IPS DF 6.9 (cell line): ENCODE measurements at regions not wholly inside any gene's neighbourhood (a gene's known extent, or its start where the extent isn't known, plus 50 kb on each side); places are given as distances from the start of the nearest gene placed in this dataset.

Experiments
- DNase-seq: peaks from one replicate; pipeline ENCODE4 v3.0.0-alpha.2; 2013; ENCODE audit warnings: low read depth, low spot score
- H3K27ac ChIP-seq: one replicate; pipeline ENCODE4 v1.5.1; 2013; ENCODE audit warnings: low read length, control low read depth
- H3K27me3 ChIP-seq: 2 replicates; pipeline ENCODE4 v1.6.1; 2013; ENCODE audit warnings: mild to moderate bottlenecking, low read length; ENCODE audit not compliant: control insufficient read depth, insufficient read depth
- H3K36me3 ChIP-seq: 2 replicates; pipeline ENCODE4 v1.6.1; 2013; ENCODE audit warnings: low read length; ENCODE audit not compliant: control insufficient read depth, insufficient read depth
- H3K4me1 ChIP-seq: 2 replicates; pipeline ENCODE4 v1.6.1; 2013; ENCODE audit warnings: low read length; ENCODE audit not compliant: control insufficient read depth, insufficient read depth
- H3K4me3 ChIP-seq: 2 replicates; pipeline ENCODE4 v1.5.1; 2013; ENCODE audit warnings: mild to moderate bottlenecking, low read length
- H3K9me3 ChIP-seq: 2 replicates; pipeline ENCODE4 v1.6.1; 2013; ENCODE audit warnings: low read length, inconsistent platforms; ENCODE audit not compliant: control insufficient read depth, insufficient read depth
- WGBS: extraction: QIAGEN DNeasy Blood & Tissue Kit; methylation state at CpG from one replicate; pipeline ENCODE4 v1.1.7; 2013; ENCODE audit warnings: mixed read lengths, missing lambda C conversion rate; ENCODE audit not compliant: insufficient read length, insufficient coverage; 5-methylcytosine and 5-hydroxymethylcytosine counted together

DNA sequence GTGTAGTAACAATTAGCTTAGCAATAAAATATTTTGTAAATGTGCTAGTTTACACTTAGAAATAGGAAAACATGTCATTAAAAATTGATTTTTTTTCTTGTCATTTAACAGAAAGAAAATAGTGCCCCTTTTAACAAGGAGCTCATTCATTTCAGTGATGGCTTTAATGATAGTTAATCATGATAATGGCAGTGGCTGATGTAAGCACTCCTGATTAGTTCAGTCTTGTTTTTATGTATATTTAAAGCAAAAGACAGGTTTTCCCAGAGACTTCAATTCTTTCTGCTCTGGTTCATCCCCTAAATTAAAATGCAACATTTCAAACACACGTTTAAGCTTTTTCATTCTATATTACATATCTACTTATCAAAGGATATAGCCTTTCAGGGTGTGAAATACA is 1039.5 kb upstream of the PCDH7 start:
- H3K36me3 ChIP-seq: no peaks in the 10 kb centered on the region
- no peaks in the 10 kb centered on the region for H3K4me1 ChIP-seq
- no peak for DNase-seq
- H3K27me3 ChIP-seq: no peaks in the 10 kb centered on the region
- H3K27ac ChIP-seq: no peak overlapping the region
- no CpG with 5 or more reads among the region's 1 CpG for WGBS
- no peaks in the 10 kb centered on the region for H3K9me3 ChIP-seq
- no peak overlapping the region for H3K4me3 ChIP-seq

DNA sequence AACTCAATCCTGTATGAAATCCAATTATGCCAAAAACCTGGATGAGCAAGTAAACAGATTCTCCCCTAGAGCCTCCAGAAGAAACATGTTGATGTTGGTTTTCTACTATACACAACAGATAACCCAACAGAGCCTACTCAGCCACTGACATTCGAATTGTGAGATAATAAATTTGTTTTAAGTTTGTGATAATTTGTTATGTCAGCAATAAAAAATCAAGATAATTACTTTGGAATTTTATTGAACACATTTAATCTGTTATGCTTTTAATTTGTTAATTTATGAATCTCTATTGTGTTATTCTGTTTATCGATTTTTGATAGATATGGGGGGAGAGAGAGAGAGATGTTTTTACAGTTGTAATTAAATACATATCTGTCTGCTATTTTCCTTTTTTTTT is 1016.1 kb upstream of the PCDH7 start:
- no peaks in the 10 kb centered on the region for H3K27me3 ChIP-seq
- DNase-seq: no peak
- no peak overlapping the region for H3K4me3 ChIP-seq
- no peaks in the 10 kb centered on the region for H3K36me3 ChIP-seq
- no peak overlapping the region for H3K27ac ChIP-seq
- no peaks in the 10 kb centered on the region for H3K4me1 ChIP-seq
- no peaks in the 10 kb centered on the region; the same call in 1 of the 2 replicates for H3K9me3 ChIP-seq
- 100% methylated on average over 1 of the region's 2 CpGs for WGBS

DNA sequence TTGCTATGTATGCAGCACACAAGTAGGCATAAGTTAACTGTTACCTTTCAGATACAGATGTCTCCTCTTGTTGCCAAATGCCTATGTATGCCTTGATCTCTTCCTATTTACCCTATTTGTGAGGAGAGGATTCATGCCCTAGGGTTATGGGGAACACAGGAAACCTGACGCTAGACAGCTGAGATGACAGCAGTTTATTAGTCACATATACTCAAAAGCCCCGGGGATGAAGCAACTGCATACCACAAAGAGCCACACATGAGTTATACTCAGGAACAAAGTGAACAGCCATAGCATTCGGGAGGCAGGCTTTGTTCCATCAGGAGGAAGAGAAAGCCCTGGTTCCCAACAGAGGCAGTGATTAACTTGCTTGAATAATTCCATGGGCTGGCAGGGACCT is 1011.7 kb upstream of the PCDH7 start:
- Histone ChIP-seq H3K4me1 (no peaks in the 10 kb centered on the region), H3K9me3 (no peaks in the 10 kb centered on the region; the same call in 1 of the 2 replicates), H3K4me3 (no peak overlapping the region), H3K27ac (no peak overlapping the region), H3K27me3 (no peaks in the 10 kb centered on the region), H3K36me3 (no peaks in the 10 kb centered on the region)
- DNase-seq: no peak
- no CpG with 5 or more reads among the region's 3 CpGs for WGBS

DNA sequence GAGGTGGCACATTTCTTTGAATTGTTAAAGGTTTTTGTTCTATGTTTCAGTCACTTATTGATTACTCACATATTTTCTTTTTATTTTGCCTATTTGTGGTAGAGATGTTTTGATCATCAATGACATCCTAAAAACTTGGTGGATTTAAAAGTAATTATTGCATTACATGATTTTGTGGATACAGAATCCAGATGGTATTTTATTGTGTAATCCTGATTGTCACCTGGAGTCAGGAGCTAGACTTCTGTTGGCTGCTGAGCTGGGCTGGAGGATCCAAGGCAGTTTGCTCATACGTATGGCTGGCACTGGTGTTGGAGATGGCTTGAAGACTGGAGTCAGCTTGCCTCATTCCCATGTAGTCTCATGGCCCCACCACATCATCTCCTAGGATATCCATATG is 1009.6 kb upstream of the PCDH7 start:
- DNase-seq: no peak
- Histone ChIP-seq H3K4me1 (no peaks in the 10 kb centered on the region), H3K27me3 (no peaks in the 10 kb centered on the region), H3K36me3 (no peaks in the 10 kb centered on the region), H3K9me3 (no peaks in the 10 kb centered on the region; the same call in 1 of the 2 replicates), H3K4me3 (no peak overlapping the region), H3K27ac (no peak overlapping the region)
- no CpG with 5 or more reads among the region's 1 CpG for WGBS

DNA sequence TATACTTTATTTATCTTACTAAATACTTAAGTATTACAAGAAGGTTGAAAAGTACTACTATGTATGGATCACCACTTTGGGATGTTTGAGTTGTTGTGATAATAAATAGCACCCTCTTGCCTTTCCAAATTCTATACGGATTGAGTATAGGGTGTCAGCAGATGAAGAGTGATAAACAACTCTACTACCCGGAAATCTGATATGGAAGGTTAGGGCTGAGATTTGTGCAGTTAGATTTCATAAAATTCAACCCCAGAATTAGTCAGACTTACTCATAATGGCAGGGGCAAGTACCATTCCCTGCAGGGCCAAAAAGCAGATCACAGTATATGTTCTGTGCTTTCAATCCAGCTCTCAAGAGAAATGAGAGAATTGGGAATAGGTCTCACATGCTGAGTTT is 1008.9 kb upstream of the PCDH7 start:
- DNase-seq: no peak
- no peak overlapping the region for H3K4me3 ChIP-seq
- WGBS: no CpG with 5 or more reads among the region's 2 CpGs

DNA sequence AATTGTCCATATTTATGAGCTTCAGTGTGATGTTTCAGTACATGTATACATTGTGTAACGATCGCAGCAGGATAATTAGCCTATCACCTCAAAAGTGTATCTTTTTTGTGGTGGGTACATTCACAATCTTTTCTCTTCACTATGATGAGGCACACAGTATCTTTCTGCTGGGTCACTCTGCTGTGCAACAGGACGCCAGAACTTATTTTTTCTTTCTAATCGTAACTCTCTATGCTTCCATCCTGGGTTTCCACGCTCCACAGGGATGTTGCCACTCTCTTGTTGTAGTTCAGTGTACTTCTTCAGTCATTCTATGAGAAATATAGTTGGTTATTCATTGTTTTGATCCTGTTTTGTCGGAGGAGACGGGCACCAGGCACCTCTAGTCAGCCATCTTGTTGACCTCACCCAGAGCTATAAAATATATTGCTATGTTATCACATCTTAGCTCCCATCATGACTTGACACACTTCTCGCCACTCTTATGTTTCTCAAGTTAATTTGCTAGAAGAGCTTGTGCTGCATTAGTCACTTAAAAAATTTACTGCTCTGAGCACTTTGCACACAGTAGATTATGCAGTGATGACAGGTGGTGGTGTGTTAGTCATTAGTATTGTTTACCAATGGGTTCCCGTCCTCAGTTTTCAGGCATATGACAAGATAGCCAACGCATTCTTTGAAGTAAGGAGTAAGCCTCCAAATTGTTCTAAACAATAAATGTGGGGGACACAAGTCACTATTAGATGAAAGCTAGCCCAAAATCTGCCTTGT is 1002.7 kb upstream of the PCDH7 start:
- no peak overlapping the region for H3K27ac ChIP-seq
- no peaks in the 10 kb centered on the region for H3K9me3 ChIP-seq
- H3K36me3 ChIP-seq: no peaks in the 10 kb centered on the region
- WGBS: no CpG with 5 or more reads among the region's 10 CpGs
- H3K4me3 ChIP-seq: no peak overlapping the region
- no peak for DNase-seq
- no peaks in the 10 kb centered on the region for H3K4me1 ChIP-seq
- H3K27me3 ChIP-seq: no peaks in the 10 kb centered on the region

More for the DNA sequence above, 1008.9 kb upstream of the PCDH7 start:
- Histone ChIP-seq H3K4me1 (no peaks in the 10 kb centered on the region), H3K9me3 (no peaks in the 10 kb centered on the region; the same call in 1 of the 2 replicates), H3K27me3 (no peaks in the 10 kb centered on the region), H3K27ac (no peak overlapping the region), H3K36me3 (no peaks in the 10 kb centered on the region)

DNA sequence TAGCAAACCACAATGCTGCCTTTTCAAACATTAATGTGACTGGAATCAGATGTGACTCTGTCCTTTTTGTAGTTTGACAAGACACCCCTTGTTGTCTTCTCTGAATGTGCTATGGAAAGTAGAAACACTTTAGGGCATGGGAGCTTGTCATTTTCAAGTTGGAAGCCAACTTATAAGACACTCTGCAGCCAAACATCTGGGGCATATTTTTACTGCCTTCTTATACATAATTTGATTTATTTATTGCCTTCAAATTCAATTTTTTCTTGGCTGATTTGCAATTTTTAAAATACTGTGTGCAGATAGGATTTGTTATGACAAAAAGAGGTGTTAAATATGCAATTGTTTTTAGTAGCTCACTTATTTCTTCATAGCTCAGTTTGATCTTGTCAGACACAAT is 1002.0 kb upstream of the PCDH7 start:
- Histone ChIP-seq H3K36me3 (no peaks in the 10 kb centered on the region), H3K27ac (no peak overlapping the region), H3K4me3 (no peak overlapping the region), H3K4me1 (no peaks in the 10 kb centered on the region), H3K9me3 (no peaks in the 10 kb centered on the region), H3K27me3 (no peaks in the 10 kb centered on the region)
- no peak for DNase-seq

DNA sequence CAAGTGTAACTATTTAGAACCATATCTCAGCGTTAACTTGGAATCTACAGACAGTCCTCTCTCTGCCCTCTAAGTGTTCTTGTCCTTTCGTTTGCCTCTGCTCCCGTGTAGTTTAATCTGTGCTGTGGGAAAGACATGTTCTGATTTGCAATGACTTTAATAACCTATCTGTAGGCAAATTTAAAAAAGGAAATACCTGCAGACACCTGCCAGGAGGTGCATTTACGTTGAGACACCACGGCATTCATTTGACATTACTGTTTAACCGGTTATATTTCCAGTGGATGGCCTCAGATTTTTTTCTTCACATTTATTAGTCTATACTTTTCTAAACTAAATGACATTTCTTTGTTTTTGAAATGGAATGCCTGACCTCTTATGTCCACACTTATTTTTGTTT is 997.9 kb upstream of the PCDH7 start:
- H3K36me3 ChIP-seq: no peaks in the 10 kb centered on the region
- no peak overlapping the region for H3K4me3 ChIP-seq
- no peak overlapping the region for H3K27ac ChIP-seq
- H3K9me3 ChIP-seq: no peaks in the 10 kb centered on the region
- no peaks in the 10 kb centered on the region for H3K27me3 ChIP-seq
- no peaks in the 10 kb centered on the region for H3K4me1 ChIP-seq
- no CpG with 5 or more reads among the region's 6 CpGs for WGBS
- no peak for DNase-seq

DNA sequence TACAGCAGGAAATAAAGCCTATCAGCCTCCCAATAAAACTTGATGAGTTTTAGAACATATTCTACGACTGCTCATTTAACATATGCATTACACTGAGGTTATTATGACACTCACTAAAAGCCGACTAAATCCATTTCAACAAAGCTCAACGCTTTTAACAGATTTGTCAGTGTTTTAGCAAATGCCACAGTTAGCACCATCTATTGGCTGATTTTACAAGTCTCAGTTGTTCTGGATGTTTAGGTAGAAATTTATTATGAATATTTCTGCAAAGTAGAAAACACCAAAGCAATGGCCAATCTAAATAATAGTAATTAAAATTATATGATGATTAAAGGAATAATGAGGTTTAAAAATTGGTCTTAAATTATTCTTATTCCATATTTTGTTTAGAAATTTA is 993.2 kb upstream of the PCDH7 start:
- H3K27ac ChIP-seq: no peak overlapping the region
- no peaks in the 10 kb centered on the region for H3K36me3 ChIP-seq
- no peaks in the 10 kb centered on the region for H3K27me3 ChIP-seq
- no peaks in the 10 kb centered on the region for H3K4me1 ChIP-seq
- DNase-seq: no peak
- no CpG with 5 or more reads among the region's 3 CpGs for WGBS
- no peak overlapping the region for H3K4me3 ChIP-seq
- no peaks in the 10 kb centered on the region for H3K9me3 ChIP-seq

DNA sequence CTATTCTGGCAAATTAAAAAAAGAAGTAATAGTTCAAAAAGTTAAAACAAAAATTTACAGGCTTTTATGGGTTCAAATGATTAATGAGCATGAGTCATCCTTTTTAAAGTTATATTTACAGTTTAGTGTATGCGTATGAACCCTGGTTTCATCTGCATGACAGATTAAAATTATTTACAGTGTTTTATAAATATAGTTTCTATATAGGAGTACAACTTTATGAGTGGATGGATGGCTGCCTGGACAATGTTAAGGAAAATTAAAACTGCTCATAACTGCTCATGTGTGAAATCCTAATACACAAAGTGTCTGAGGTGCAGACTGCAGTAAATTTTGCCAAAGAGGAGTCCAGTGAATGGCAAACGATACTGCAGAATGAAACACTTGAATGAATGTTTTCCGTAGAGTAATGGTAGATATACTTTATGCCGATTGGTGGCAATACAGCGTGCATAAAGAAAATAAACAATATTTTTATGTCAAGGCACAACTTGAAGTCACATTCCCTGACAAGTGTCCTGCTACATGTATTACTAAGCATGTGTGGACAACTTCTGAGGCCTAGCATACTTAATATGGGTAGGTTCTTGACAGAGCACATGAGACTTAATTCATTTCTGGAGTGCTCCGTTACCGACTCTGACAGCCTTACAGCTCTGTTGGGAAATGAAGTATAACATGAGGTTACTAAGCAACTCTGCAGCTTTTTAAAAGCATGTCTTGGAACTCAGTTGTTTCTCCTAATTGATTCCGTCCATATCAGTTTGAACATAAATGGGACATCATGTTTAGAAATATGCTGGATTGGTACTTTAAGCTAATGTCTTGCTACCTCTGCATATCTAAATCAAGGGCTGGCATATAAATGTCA is 985.6 kb upstream of the PCDH7 start:
- H3K27me3 ChIP-seq: no peaks in the 10 kb centered on the region
- WGBS: no CpG with 5 or more reads among the region's 8 CpGs
- H3K9me3 ChIP-seq: no peaks in the 10 kb centered on the region
- H3K4me1 ChIP-seq: no peaks in the 10 kb centered on the region
- DNase-seq: no peak
- H3K4me3 ChIP-seq: no peak overlapping the region
- H3K36me3 ChIP-seq: no peaks in the 10 kb centered on the region
- no peak overlapping the region for H3K27ac ChIP-seq
